ENCODE measurements at regions not wholly inside any gene's neighbourhood (a gene's known extent, or its start where the extent isn't known, plus 50 kb on each side); places are given as distances from the start of the nearest gene placed in this dataset.

- Histone ChIP-seq H3K4me1 (ENCODE audit: control insufficient read depth, insufficient read depth, low read length) (no peaks in the 10 kb centered on the region), H2BK15ac (ENCODE audit: low read depth, low read length) (no peak overlapping the region), H3K4me3 (ENCODE audit: insufficient read depth, low read depth, low read length) (no peak overlapping the region), H3K4me2 (ENCODE audit: low read depth, low read length) (no peak overlapping the region), H2BK5ac (ENCODE audit: low read depth, low read length, poor library complexity, severe bottlenecking) (no peak overlapping the region), H3K56ac (ENCODE audit: extremely low read depth, insufficient read depth, low read length) (no peak overlapping the region), H3K27ac (ENCODE audit: insufficient read depth, low read length) (no peak overlapping the region), H4K91ac (ENCODE audit: insufficient read depth, low read depth, low read length) (no peak overlapping the region), H3K79me1 (ENCODE audit: low read depth in 1 of 2, low read length in 2 of 2) (no peaks in the 10 kb centered on the region), H4K5ac (ENCODE audit: low read depth, low read length) (no peak overlapping the region), H3K18ac (ENCODE audit: low read depth, low read length) (no peak overlapping the region), H3K9me3 (ENCODE audit: control insufficient read depth, insufficient read depth, low read length) (peaks cover 5% of the 10 kb centered on the region), H3K14ac (replicated peaks; ENCODE audit: low read depth, low read length) (no peak overlapping the region), H2AK5ac (ENCODE audit: low read depth, low read length) (no peak overlapping the region), H3K9me1 (ENCODE audit: insufficient read depth, low read length) (no peaks in the 10 kb centered on the region), H4K20me1 (ENCODE audit: insufficient read depth, low read length) (no peaks in the 10 kb centered on the region), H3K27me3 (ENCODE audit: control insufficient read depth, insufficient read depth, low read length) (no peaks in the 10 kb centered on the region), H3K4ac (ENCODE audit: low read depth, low read length) (no peak overlapping the region), H4K8ac (ENCODE audit: low read depth in 2 of 2, low read length in 2 of 2) (no peak overlapping the region), H2BK20ac (ENCODE audit: low read depth, low read length) (no peak overlapping the region), H2AK9ac (replicated peaks; ENCODE audit: low read depth, low read length, poor library complexity) (no peak overlapping the region), H3K36me3 (ENCODE audit: control insufficient read depth, insufficient read depth, low read length) (no peaks in the 10 kb centered on the region), H3K9ac (ENCODE audit: low read depth, low read length) (no peak overlapping the region), H2AFZ (replicated peaks; ENCODE audit: low read length, poor library complexity) (no peak overlapping the region), H3K23ac (ENCODE audit: low read depth, low read length) (no peak overlapping the region), H2BK120ac (ENCODE audit: low read depth, low read length) (no peak overlapping the region)
- BruUV-seq (replicated peaks), result no TSS peak
- CTCF ChIA-PET, result no interaction called here
- ATAC-seq (ENCODE audit: low read depth) (no peak), DNase-seq (no peak)
- dilution Hi-C loops (cut with HindIII; ENCODE audit: low sequenced_read_pairs, unreplicated experiment) (no loop called here), in situ Hi-C loops (cut with MboI; ENCODE audit: low sequenced_read_pairs) (no loop called here), intact Hi-C loops (cut with micrococcal nuclease) (no loop called here)
- WGBS, 2 experiments (ENCODE audit: extremely low coverage in 2 of 2, insufficient read length in 1 of 2), result 20% methylated on average over 1 of the region's 2 CpGs; no CpG with 5 or more reads in 1 of the 2 experiments
- POLR2A ChIA-PET (ENCODE audit: unreplicated experiment), result no interaction called here
- TF ChIP-seq NFE2L2 (IDR thresholded peaks at IDR 0.05; ENCODE audit: low read depth, low read length) (no peak), MXI1 (IDR thresholded peaks at IDR 0.05; ENCODE audit: borderline replicate concordance, low read depth, low read length) (no peak), POLR2A (IDR thresholded peaks at IDR 0.05; ENCODE audit: low read depth, low read length) (no peak), RCOR1 (IDR thresholded peaks at IDR 0.05; ENCODE audit: insufficient replicate concordance, low read length) (no peak), BHLHE40 (IDR thresholded peaks at IDR 0.05; ENCODE audit: low read depth, low read length) (no peak), ELK1 (IDR thresholded peaks at IDR 0.05; ENCODE audit: borderline replicate concordance, low read depth, low read length) (no peak), CTCF (conservative IDR thresholded peaks at IDR 0.05; ENCODE audit: low read depth, low read length) (no peak), FOS (IDR thresholded peaks at IDR 0.05; ENCODE audit: low read depth, low read length) (no peak), MAFK (IDR thresholded peaks at IDR 0.05; ENCODE audit: low read depth, low read length) (no peak), SMC3 (IDR thresholded peaks at IDR 0.05; ENCODE audit: low read depth, low read length) (no peak), RAD21 (IDR thresholded peaks at IDR 0.05; ENCODE audit: low read length) (no peak), MAZ (IDR thresholded peaks at IDR 0.05; ENCODE audit: borderline replicate concordance, low read depth, low read length) (no peak)
Measured at GRCh38 chr4:96260064-96260682, 420.3 kb downstream of the PDHA2 start.
